Panc1 (cell line): ENCODE measurements at regions not wholly inside any gene's neighbourhood (a gene's known extent, or its start where the extent isn't known, plus 50 kb on each side); places are given as distances from the start of the nearest gene placed in this dataset.

Source experiments
- ATAC-seq: fragments of 200-7000 bp; cut with Tn5 transposase; 2 replicates; pipeline ENCODE4 v1.9.1; 2020; ENCODE audit warnings: mild to moderate bottlenecking, moderate library complexity
- BruUV-seq: library from RNA; stranded (reverse); fragments of 400-500 nt; replicated peaks from 2 replicates; lab custom pipeline; 2021; lab: Mats Ljungman, UMichigan
- CTCF ChIA-PET: fragments of 300-600 bp; sonication (Branson Sonifier 250); formaldehyde crosslinking; loops from one replicate; lab custom pipeline; 2022; ENCODE audit warnings: antibody characterized with exemption; lab: Charles Lee
- POLR2A ChIA-PET: fragments of 300-600 bp; sonication (Branson Sonifier 250); formaldehyde crosslinking; loops from one replicate; lab custom pipeline; 2022; ENCODE audit warnings: antibody characterized with exemption; lab: Charles Lee
- DNase-seq: peaks from one replicate; pipeline ENCODE4 v3.0.0-alpha.2; 2010; ENCODE audit warnings: low read depth, low spot score
- H3K27ac ChIP-seq: 2 replicates; pipeline ENCODE4 v1.5.1; 2011; ENCODE audit warnings: mild to moderate bottlenecking, low read length, inconsistent platforms
- H3K27me3 ChIP-seq: fragments of 200-500 bp; sonication (Bioruptor generic); 2 replicates; pipeline ENCODE4 v1.6.0; 2014; ENCODE audit warnings: low read length, inconsistent platforms; ENCODE audit not compliant: control insufficient read depth, insufficient read depth
- H3K36me3 ChIP-seq: fragments of 200-500 bp; sonication (Bioruptor generic); 2 replicates; pipeline ENCODE4 v1.5.1; 2014; ENCODE audit warnings: inconsistent platforms, mild to moderate bottlenecking, low read length, moderate library complexity; ENCODE audit not compliant: control insufficient read depth, insufficient read depth
- H3K4me1 ChIP-seq: 2 replicates; pipeline ENCODE4 v1.5.1; 2011; ENCODE audit warnings: inconsistent platforms, mild to moderate bottlenecking, low read length, moderate library complexity; ENCODE audit not compliant: control insufficient read depth, insufficient read depth
- H3K4me3 ChIP-seq, 2 experiments: 2 replicates each; pipeline ENCODE4 v1.5.1; 2011 to 2012; ENCODE audit warnings: low read depth in 2 of 2, low read length in 2 of 2, mild to moderate bottlenecking in 2 of 2, inconsistent platforms in 1 of 2, moderate library complexity in 1 of 2
- H3K9me3 ChIP-seq: fragments of 200-500 bp; sonication (Bioruptor generic); 2 replicates; pipeline ENCODE4 v1.5.1; 2014; ENCODE audit warnings: low read depth, mild to moderate bottlenecking, inconsistent platforms, low read length, moderate library complexity; ENCODE audit not compliant: control insufficient read depth, insufficient read depth
- CTCF ChIP-seq: fragments of 450-650 bp; IDR thresholded peaks from 2 replicates; pipeline ENCODE4 v1.5.1; 2017; ENCODE audit warnings: mild to moderate bottlenecking
- POLR2AphosphoS5 ChIP-seq: IDR thresholded peaks from 2 replicates; pipeline ENCODE4 v1.6.1; 2012; ENCODE audit warnings: mild to moderate bottlenecking, low read depth, low read length, moderate library complexity
- SIN3A ChIP-seq: IDR thresholded peaks from 2 replicates; pipeline ENCODE4 v1.6.1; 2012; ENCODE audit warnings: low read depth, mild to moderate bottlenecking, low read length, moderate library complexity, borderline replicate concordance; ENCODE audit not compliant: insufficient read depth
- TCF7L2 ChIP-seq: IDR thresholded peaks from 2 replicates; pipeline ENCODE4 v1.6.1; 2011; ENCODE audit warnings: mild to moderate bottlenecking, low read depth, low read length, inconsistent platforms
- in situ Hi-C: cut with HindIII; loops from 2 replicates; pipeline ENCODE4 v1.10.0; 2016; ENCODE audit warnings: low sequenced_read_pairs, low pct_unique_long_range_greater_than_20kb
- intact Hi-C: fragments of 100-400 bp; cut with micrococcal nuclease; formaldehyde crosslinking; loops from one replicate; pipeline ENCODE4 v1.10.0; 2022; ENCODE audit not compliant: unreplicated experiment
- TF ChIP-seq, protein P1 (sequence below), 2 experiments: IDR thresholded peaks; 2 replicates each; pipeline ENCODE4 v1.6.1; 2011 to 2012; ENCODE audit warnings: low read depth in 2 of 2, control low read depth in 1 of 2, low read length in 1 of 2, mild to moderate bottlenecking in 1 of 2, moderate library complexity in 1 of 2; ENCODE audit not compliant: insufficient read depth in 1 of 2

- H3K27me3 ChIP-seq, result peaks cover 4% of the 10 kb centered on the region; the same call in 1 of the 2 replicates
- in situ Hi-C loops, result no loop called here
- H3K36me3 ChIP-seq, result no peaks in the 10 kb centered on the region
- ChIA-PET POLR2A (no interaction called here), CTCF (no interaction called here)
- no peak for ATAC-seq
- no peaks in the 10 kb centered on the region for H3K9me3 ChIP-seq
- H3K4me1 ChIP-seq, result no peaks in the 10 kb centered on the region; the same call in 1 of the 2 replicates
- no peak overlapping the region for H3K27ac ChIP-seq
- H3K4me3 ChIP-seq, result no peak overlapping the region
- no peak for DNase-seq
- TF ChIP-seq SIN3A (no peak), POLR2AphosphoS5 (no peak), TCF7L2 (no peak), CTCF (no peak)
- TF ChIP-seq, protein P1, sequence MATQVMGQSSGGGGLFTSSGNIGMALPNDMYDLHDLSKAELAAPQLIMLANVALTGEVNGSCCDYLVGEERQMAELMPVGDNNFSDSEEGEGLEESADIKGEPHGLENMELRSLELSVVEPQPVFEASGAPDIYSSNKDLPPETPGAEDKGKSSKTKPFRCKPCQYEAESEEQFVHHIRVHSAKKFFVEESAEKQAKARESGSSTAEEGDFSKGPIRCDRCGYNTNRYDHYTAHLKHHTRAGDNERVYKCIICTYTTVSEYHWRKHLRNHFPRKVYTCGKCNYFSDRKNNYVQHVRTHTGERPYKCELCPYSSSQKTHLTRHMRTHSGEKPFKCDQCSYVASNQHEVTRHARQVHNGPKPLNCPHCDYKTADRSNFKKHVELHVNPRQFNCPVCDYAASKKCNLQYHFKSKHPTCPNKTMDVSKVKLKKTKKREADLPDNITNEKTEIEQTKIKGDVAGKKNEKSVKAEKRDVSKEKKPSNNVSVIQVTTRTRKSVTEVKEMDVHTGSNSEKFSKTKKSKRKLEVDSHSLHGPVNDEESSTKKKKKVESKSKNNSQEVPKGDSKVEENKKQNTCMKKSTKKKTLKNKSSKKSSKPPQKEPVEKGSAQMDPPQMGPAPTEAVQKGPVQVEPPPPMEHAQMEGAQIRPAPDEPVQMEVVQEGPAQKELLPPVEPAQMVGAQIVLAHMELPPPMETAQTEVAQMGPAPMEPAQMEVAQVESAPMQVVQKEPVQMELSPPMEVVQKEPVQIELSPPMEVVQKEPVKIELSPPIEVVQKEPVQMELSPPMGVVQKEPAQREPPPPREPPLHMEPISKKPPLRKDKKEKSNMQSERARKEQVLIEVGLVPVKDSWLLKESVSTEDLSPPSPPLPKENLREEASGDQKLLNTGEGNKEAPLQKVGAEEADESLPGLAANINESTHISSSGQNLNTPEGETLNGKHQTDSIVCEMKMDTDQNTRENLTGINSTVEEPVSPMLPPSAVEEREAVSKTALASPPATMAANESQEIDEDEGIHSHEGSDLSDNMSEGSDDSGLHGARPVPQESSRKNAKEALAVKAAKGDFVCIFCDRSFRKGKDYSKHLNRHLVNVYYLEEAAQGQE (IDR thresholded peaks at IDR 0.05; ENCODE audit: insufficient read depth in 1 of 2, low read depth in 2 of 2, low read length in 1 of 2), result no peak
- BruUV-seq, result no TSS peak
- intact Hi-C loops, result no loop called here
These were observed 171.6 kb upstream of the MKI67 start for GRCh38 chr10:128297709-128298378.

DNA sequence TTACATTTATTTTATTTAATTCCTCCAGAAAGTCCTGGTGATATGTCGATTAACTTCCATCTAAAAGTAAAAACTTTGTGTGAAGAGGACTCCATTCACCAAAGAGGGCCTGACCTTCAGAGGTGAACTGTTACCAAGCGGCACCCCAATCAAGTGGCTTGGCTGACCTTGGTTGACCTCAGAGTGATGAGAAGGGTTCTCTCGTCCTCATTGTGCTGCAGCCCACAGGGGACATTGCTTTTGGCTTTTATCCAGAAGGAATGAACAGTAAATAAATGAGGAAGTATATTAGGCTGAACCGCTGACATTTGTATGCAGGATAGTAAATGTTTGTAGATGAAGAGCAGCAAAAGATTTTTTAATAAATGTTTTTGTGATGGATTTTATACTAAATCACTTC is 172.4 kb upstream of the MKI67 start:
- in situ Hi-C loops (no loop called here), intact Hi-C loops (no loop called here)
- no peak overlapping the region for H3K27ac ChIP-seq
- no TSS peak for BruUV-seq
- DNase-seq (no peak), ATAC-seq (no peak)
- H3K27me3 ChIP-seq, result peaks cover 4% of the 10 kb centered on the region; the same call in 1 of the 2 replicates
- H3K4me1 ChIP-seq, result no peaks in the 10 kb centered on the region; the same call in 1 of the 2 replicates
- H3K4me3 ChIP-seq, result no peak overlapping the region
- TF ChIP-seq, protein P1 (IDR thresholded peaks at IDR 0.05; ENCODE audit: insufficient read depth in 1 of 2, low read depth in 2 of 2, low read length in 1 of 2), result no peak
- CTCF ChIA-PET, result no interaction called here
- no peaks in the 10 kb centered on the region for H3K36me3 ChIP-seq
- H3K9me3 ChIP-seq, result no peaks in the 10 kb centered on the region
- POLR2A ChIA-PET, result no interaction called here
